SK-N-SH (cell line): ENCODE measurements at regions not wholly inside any gene's neighbourhood (a gene's known extent, or its start where the extent isn't known, plus 50 kb on each side); places are given as distances from the start of the nearest gene placed in this dataset.

ENCODE experiments used
- CTCF ChIA-PET: fragments of 300-600, 350-600 bp; formaldehyde crosslinking; extraction: SDS; loops from one replicate; lab custom pipeline; 2021; lab: Yijun Ruan, JAX
- POLR2A ChIA-PET: fragments of 350-600 bp; sonication (Branson Sonifier 250); formaldehyde crosslinking; extraction: SDS; loops from one replicate; lab custom pipeline; 2020; ENCODE audit warnings: antibody characterized with exemption, inconsistent platforms; lab: Yijun Ruan, JAX
- DNase-seq: peaks from one replicate; pipeline ENCODE4 v3.0.0; 2012
- H2AFZ ChIP-seq: fragments of 200-600 bp; sonication (generic); 2 replicates; pipeline ENCODE4 v1.8.1; 2016; ENCODE audit warnings: antibody characterized with exemption, mild to moderate bottlenecking, low read depth
- H3F3A ChIP-seq: fragments of 200-600 bp; sonication (generic); replicated peaks from 2 replicates; pipeline ENCODE3; 2016; ENCODE audit warnings: antibody characterized with exemption, mild to moderate bottlenecking; ENCODE audit not compliant: insufficient read depth
- H3K27ac ChIP-seq, 2 experiments: fragments of 200-500 bp in 1 of 2; fragments of 200-600 bp in 1 of 2; sonication (Bioruptor generic) in 1 of 2; sonication (generic), shearing (Covaris generic) in 1 of 2; 2 replicates each; pipeline versions ENCODE4 v1.5.1 to v1.6.1; 2014 to 2016; ENCODE audit warnings: low read depth in 2 of 2, inconsistent platforms in 1 of 2, low read length in 1 of 2, mild to moderate bottlenecking in 1 of 2, mixed read lengths in 1 of 2
- H3K27me3 ChIP-seq: fragments of 200-600 bp; sonication (generic), shearing (Covaris generic); 2 replicates; pipeline ENCODE4 v1.6.1; 2016; ENCODE audit warnings: mixed run types; ENCODE audit not compliant: insufficient read depth
- H3K36me3 ChIP-seq, 2 experiments: fragments of 200-500 bp in 1 of 2; fragments of 200-600 bp in 1 of 2; sonication (Bioruptor generic) in 1 of 2; sonication (generic) in 1 of 2; replicated peaks in 1 of 2; 2 replicates each; pipeline versions ENCODE3 to v1.5.1; 2014 to 2016; ENCODE audit warnings: low read length in 1 of 2, mild to moderate bottlenecking in 1 of 2; ENCODE audit not compliant: insufficient read depth in 2 of 2, control insufficient read depth in 1 of 2
- H3K4me1 ChIP-seq, 2 experiments: fragments of 200-500 bp in 1 of 2; fragments of 200-600 bp in 1 of 2; sonication (Bioruptor generic) in 1 of 2; sonication (generic), shearing (Covaris generic) in 1 of 2; 2 replicates each; pipeline versions ENCODE4 v1.5.1 to v1.6.1; 2014 to 2016; ENCODE audit warnings: low read depth in 1 of 2, low read length in 1 of 2, mixed run types in 1 of 2; ENCODE audit not compliant: insufficient read depth in 2 of 2, control insufficient read depth in 1 of 2
- H3K4me2 ChIP-seq: fragments of 200-600 bp; sonication (generic), shearing (Covaris generic); 2 replicates; pipeline ENCODE4 v1.6.1; 2017; ENCODE audit warnings: mixed run types
- H3K4me3 ChIP-seq, 2 experiments: fragments of 200-500 bp in 1 of 2; fragments of 200-600 bp in 1 of 2; sonication (Bioruptor generic) in 1 of 2; sonication (generic), shearing (Covaris generic) in 1 of 2; 2 replicates each; pipeline versions ENCODE4 v1.5.1 to v1.8.1; 2014 to 2016; ENCODE audit warnings: low read depth in 2 of 2, inconsistent platforms in 1 of 2, low read length in 1 of 2, mild to moderate bottlenecking in 1 of 2, mixed read lengths in 1 of 2, moderate library complexity in 1 of 2
- H3K79me2 ChIP-seq: fragments of 200-600 bp; sonication (generic); 2 replicates; pipeline ENCODE4 v1.8.1; 2017; ENCODE audit warnings: mild to moderate bottlenecking; ENCODE audit not compliant: insufficient read depth
- H3K9ac ChIP-seq: fragments of 200-600 bp; sonication (generic); 2 replicates; pipeline ENCODE4 v1.6.1; 2017; ENCODE audit warnings: mixed run types
- H3K9me2 ChIP-seq: fragments of 200-600 bp; sonication (generic); 2 replicates; pipeline ENCODE4 v1.6.1; 2017; ENCODE audit warnings: mixed run types
- H3K9me3 ChIP-seq: fragments of 200-600 bp; sonication (generic); 2 replicates; pipeline ENCODE4 v1.6.1; 2017; ENCODE audit warnings: mixed run types, mild to moderate bottlenecking, moderate library complexity
- H4K20me1 ChIP-seq: fragments of 200-600 bp; sonication (generic); 2 replicates; pipeline ENCODE4 v1.6.1; 2017; ENCODE audit warnings: mild to moderate bottlenecking, mixed run types; ENCODE audit not compliant: insufficient read depth
- EP300 ChIP-seq, 2 experiments: IDR thresholded peaks; 2 replicates each; pipeline versions ENCODE4 v1.4.0 to v1.6.1; 2012; ENCODE audit warnings: borderline replicate concordance in 1 of 2, low read depth in 1 of 2, low read length in 1 of 2
- EZH2phosphoT487 ChIP-seq: fragments of 200-600 bp; sonication (generic); IDR thresholded peaks from 2 replicates; pipeline ENCODE4 v1.6.1; 2017; ENCODE audit warnings: low read depth, mixed run types, mild to moderate bottlenecking, antibody characterized with exemption, moderate library complexity, borderline replicate concordance
- PBX3 ChIP-seq: IDR thresholded peaks from 2 replicates; pipeline ENCODE4; 2012
- POLR2AphosphoS5 ChIP-seq: IDR thresholded peaks from 2 replicates; pipeline ENCODE4 v1.6.1; 2012; ENCODE audit warnings: low read depth, low read length
- REST ChIP-seq: IDR thresholded peaks from 2 replicates; pipeline ENCODE4 v1.6.1; 2012; ENCODE audit warnings: mild to moderate bottlenecking, low read depth, low read length, moderate library complexity
- RXRA ChIP-seq: IDR thresholded peaks from 2 replicates; pipeline ENCODE4 v1.4.0; 2012; ENCODE audit warnings: low read depth, mild to moderate bottlenecking, borderline replicate concordance
- TCF12 ChIP-seq: IDR thresholded peaks from 2 replicates; pipeline ENCODE4 v1.4.0; 2012
- TEAD4 ChIP-seq: IDR thresholded peaks from 2 replicates; pipeline ENCODE4 v1.4.0; 2012; ENCODE audit warnings: mild to moderate bottlenecking, borderline replicate concordance; ENCODE audit not compliant: insufficient read depth
- USF2 ChIP-seq: fragments of 150-350 bp; IDR thresholded peaks from 2 replicates; pipeline ENCODE4 v1.6.1; 2017; ENCODE audit warnings: antibody characterized with exemption, low read length, low read depth, borderline replicate concordance
- WGBS: methylation state at CpG from one replicate; pipeline ENCODE4 v1.1.6; 2017; ENCODE audit warnings: low lambda C conversion rate; 5-methylcytosine and 5-hydroxymethylcytosine counted together

GRCh38 chr3:30156586-30157498 is 449.6 kb upstream of the TGFBR2 start:
- no peak for DNase-seq
- POLR2A ChIA-PET, result no interaction called here

More at GRCh38 chr3:30156586-30157498, 449.6 kb upstream of the TGFBR2 start:
- WGBS, result 83% methylated on average over 4 of the region's 4 CpGs
- Histone ChIP-seq H3K4me3 (no peak overlapping the region), H3K4me2 (peak overlapping the region; percentile 47; the same call in 1 of the 2 replicates), H3K9ac (no peak overlapping the region), H3K4me1 (peaks cover 4 to 18% of the 10 kb centered on the region in 2 experiments; a peak in 3 of 4 replicates), H3K27ac (peak overlapping the region; percentile 61 to 68; a peak in 3 of 4 replicates), H3F3A (peaks cover 16% of the 10 kb centered on the region), H3K27me3 (no peaks in the 10 kb centered on the region), H3K9me3 (no peaks in the 10 kb centered on the region), H4K20me1 (no peaks in the 10 kb centered on the region), H3K36me3 (no peaks in the 10 kb centered on the region), H2AFZ (peak overlapping the region; percentile 37; the same call in 1 of the 2 replicates), H3K9me2 (no peaks in the 10 kb centered on the region), H3K79me2 (no peaks in the 10 kb centered on the region)
- CTCF ChIA-PET, result no interaction called here
- no peak for TF ChIP-seq EZH2phosphoT487
- TF ChIP-seq TEAD4, result no peak
- TF ChIP-seq REST, result no peak
- peak; percentile 61 for TF ChIP-seq TCF12
- TF ChIP-seq EP300 (IDR thresholded peaks at IDR 0.05; ENCODE audit: borderline replicate concordance in 1 of 2, low read depth in 1 of 2, low read length in 1 of 2), result peak; percentile 28 to 50; a peak in 3 of 4 replicates
- TF ChIP-seq RXRA, result peak; percentile 36; the same call in 1 of the 2 replicates
- TF ChIP-seq PBX3, result peak; percentile 43; the same call in 1 of the 2 replicates
- TF ChIP-seq POLR2AphosphoS5, result peak; percentile 30; the same call in 1 of the 2 replicates
- TF ChIP-seq USF2, result no peak
